ENCODE measurements at regions not wholly inside any gene's neighbourhood (a gene's known extent, or its start where the extent isn't known, plus 50 kb on each side); places are given as distances from the start of the nearest gene placed in this dataset.

GRCh38 chr3:8224941-8225340 is 276.7 kb upstream of the LMCD1 start:
- no peaks in the 10 kb centered on the region for H3K9me3 ChIP-seq (ENCODE audit: control insufficient read depth in 4 of 4, low read length in 3 of 4)
- H3K27ac ChIP-seq (ENCODE audit: low read depth in 1 of 2, low read length in 2 of 2): no peak overlapping the region
- no peaks in the 10 kb centered on the region for H3K27me3 ChIP-seq (ENCODE audit: control insufficient read depth in 4 of 4, insufficient read depth in 4 of 4, low read length in 3 of 4)
- H3K36me3 ChIP-seq (ENCODE audit: control insufficient read depth in 4 of 4, insufficient read depth in 3 of 4, low read depth in 1 of 4, low read length in 3 of 4): no peaks in the 10 kb centered on the region
- no peak overlapping the region for H3K4me3 ChIP-seq (ENCODE audit: low read depth in 1 of 3, low read length in 3 of 3)
- H3K9ac ChIP-seq (ENCODE audit: low read depth in 1 of 2, low read length in 2 of 2): no peak overlapping the region
- no peak for TF ChIP-seq ZBTB33 (IDR thresholded peaks at IDR 0.05)
- no peak for TF ChIP-seq HNF4A (conservative IDR thresholded peaks at IDR 0.05)
- DNase-seq (ENCODE audit: low spot score): no peak
- H3K4me1 ChIP-seq (ENCODE audit: control insufficient read depth in 4 of 4, insufficient read depth in 4 of 4, low read length in 3 of 4): no peaks in the 10 kb centered on the region
- WGBS: 89% methylated on average over 6 of the region's 6 CpGs

GRCh38 chr3:8233938-8234337 is 267.7 kb upstream of the LMCD1 start:
- 88% methylated on average over 2 of the region's 2 CpGs for WGBS
- Histone ChIP-seq H3K36me3 (ENCODE audit: control insufficient read depth in 4 of 4, insufficient read depth in 3 of 4, low read depth in 1 of 4, low read length in 3 of 4) (no peaks in the 10 kb centered on the region), H3K27me3 (ENCODE audit: control insufficient read depth in 4 of 4, insufficient read depth in 4 of 4, low read length in 3 of 4) (no peaks in the 10 kb centered on the region), H3K4me3 (ENCODE audit: low read depth in 1 of 3, low read length in 3 of 3) (no peak overlapping the region), H3K4me1 (ENCODE audit: control insufficient read depth in 4 of 4, insufficient read depth in 4 of 4, low read length in 3 of 4) (peaks cover 0 to 14% (median 4%) of the 10 kb centered on the region in 4 donors), H3K9ac (ENCODE audit: low read depth in 1 of 2, low read length in 2 of 2) (no peak overlapping the region), H3K9me3 (ENCODE audit: control insufficient read depth in 4 of 4, low read length in 3 of 4) (no peaks in the 10 kb centered on the region), H3K27ac (ENCODE audit: low read depth in 1 of 2, low read length in 2 of 2) (no peak overlapping the region)
- DNase-seq (ENCODE audit: low spot score): no peak
- TF ChIP-seq ATF3 (IDR thresholded peaks at IDR 0.05) (no peak), YY1 (IDR thresholded peaks at IDR 0.05) (no peak), HNF4A (conservative IDR thresholded peaks at IDR 0.05) (no peak), RXRA (IDR thresholded peaks at IDR 0.05) (no peak), ZBTB33 (IDR thresholded peaks at IDR 0.05) (no peak), EGR1 (IDR thresholded peaks at IDR 0.05; ENCODE audit: low read depth in 2 of 2) (no peak), SP1 (IDR thresholded peaks at IDR 0.05) (no peak), GABPA (IDR thresholded peaks at IDR 0.05 in 1 of 2, conservative IDR thresholded peaks at IDR 0.05 in 1 of 2) (no peak), TAF1 (conservative IDR thresholded peaks at IDR 0.05) (no peak), MAX (IDR thresholded peaks at IDR 0.05) (no peak)

GRCh38 chr3:8236264-8236663 is 265.4 kb upstream of the LMCD1 start:
- 82% methylated on average over 3 of the region's 3 CpGs for WGBS
- Histone ChIP-seq H3K9ac (ENCODE audit: low read depth in 1 of 2, low read length in 2 of 2) (no peak overlapping the region), H3K4me1 (ENCODE audit: control insufficient read depth in 4 of 4, insufficient read depth in 4 of 4, low read length in 3 of 4) (peaks cover 0 to 18% (median 8%) of the 10 kb centered on the region in 4 donors), H3K36me3 (ENCODE audit: control insufficient read depth in 4 of 4, insufficient read depth in 3 of 4, low read depth in 1 of 4, low read length in 3 of 4) (no peaks in the 10 kb centered on the region), H3K27me3 (ENCODE audit: control insufficient read depth in 4 of 4, insufficient read depth in 4 of 4, low read length in 3 of 4) (no peaks in the 10 kb centered on the region), H3K9me3 (ENCODE audit: control insufficient read depth in 4 of 4, low read length in 3 of 4) (no peaks in the 10 kb centered on the region), H3K27ac (ENCODE audit: low read depth in 1 of 2, low read length in 2 of 2) (no peak overlapping the region), H3K4me3 (ENCODE audit: low read depth in 1 of 3, low read length in 3 of 3) (no peak overlapping the region)
- no peak for DNase-seq (ENCODE audit: low spot score)
- TF ChIP-seq ZBTB33 (IDR thresholded peaks at IDR 0.05): no peak
- TF ChIP-seq FOXA2 (IDR thresholded peaks at IDR 0.05): no peak
- TF ChIP-seq HNF4A (conservative IDR thresholded peaks at IDR 0.05): no peak
- no peak for TF ChIP-seq MAX (IDR thresholded peaks at IDR 0.05)
- TF ChIP-seq RAD21 (IDR thresholded peaks at IDR 0.05): no peak
- TF ChIP-seq NR2F2 (IDR thresholded peaks at IDR 0.05): no peak
- no peak for TF ChIP-seq FOXA1 (IDR thresholded peaks at IDR 0.05)
- TF ChIP-seq REST (IDR thresholded peaks at IDR 0.05): no peak
